GM23248 (cell line): ENCODE measurements at regions not wholly inside any gene's neighbourhood (a gene's known extent, or its start where the extent isn't known, plus 50 kb on each side); places are given as distances from the start of the nearest gene placed in this dataset.

Experiments
- DNase-seq: peaks from one replicate; pipeline ENCODE4 v3.0.0-alpha.2; 2015
- H2AFZ ChIP-seq: fragments of 200-600 bp; sonication (generic); 2 replicates; pipeline ENCODE4 v1.6.1; 2016; ENCODE audit warnings: antibody characterized with exemption
- H3F3A ChIP-seq: fragments of 200-600 bp; sonication (generic); 2 replicates; pipeline ENCODE4 v1.6.1; 2016; ENCODE audit warnings: mild to moderate bottlenecking, antibody characterized with exemption, mixed run types; ENCODE audit not compliant: insufficient read depth
- H3K27ac ChIP-seq: fragments of 200-600 bp; sonication (generic); 2 replicates; pipeline ENCODE4 v1.5.1; 2016; ENCODE audit warnings: mild to moderate bottlenecking
- H3K27me3 ChIP-seq: fragments of 200-600 bp; sonication (generic); replicated peaks from 2 replicates; pipeline ENCODE4 v1.6.1; 2016; ENCODE audit warnings: mild to moderate bottlenecking; ENCODE audit not compliant: insufficient read depth
- H3K36me3 ChIP-seq: fragments of 200-600 bp; sonication (generic); 2 replicates; pipeline ENCODE4 v1.6.1; 2016; ENCODE audit warnings: low read depth, mild to moderate bottlenecking
- H3K4me1 ChIP-seq: fragments of 200-600 bp; sonication (generic); 2 replicates; pipeline ENCODE4 v1.6.1; 2016; ENCODE audit warnings: mild to moderate bottlenecking; ENCODE audit not compliant: insufficient read depth
- H3K4me2 ChIP-seq: fragments of 200-600 bp; sonication (generic); one replicate; pipeline ENCODE4 v1.6.1; 2016; ENCODE audit warnings: mild to moderate bottlenecking; ENCODE audit not compliant: unreplicated experiment
- H3K4me3 ChIP-seq: fragments of 200-600 bp; sonication (generic); 2 replicates; pipeline ENCODE4 v1.5.1; 2016; ENCODE audit warnings: mild to moderate bottlenecking
- H3K79me2 ChIP-seq: fragments of 200-600 bp; sonication (generic); 2 replicates; pipeline ENCODE4 v1.6.1; 2016; ENCODE audit warnings: mild to moderate bottlenecking; ENCODE audit not compliant: insufficient read depth
- H3K9ac ChIP-seq: fragments of 200-600 bp; sonication (generic); 2 replicates; pipeline ENCODE4 v1.6.1; 2016; ENCODE audit warnings: mild to moderate bottlenecking
- H3K9me2 ChIP-seq: fragments of 200-600 bp; sonication (generic); 2 replicates; pipeline ENCODE4 v1.6.1; 2016; ENCODE audit warnings: mixed run types, mild to moderate bottlenecking, moderate library complexity; ENCODE audit not compliant: insufficient read depth
- H3K9me3 ChIP-seq: fragments of 200-600 bp; sonication (generic); one replicate; pipeline ENCODE4 v1.6.1; 2017; ENCODE audit warnings: low read depth
- H4K20me1 ChIP-seq: fragments of 200-600 bp; sonication (generic); 2 replicates; pipeline ENCODE4 v1.6.0; 2016; ENCODE audit not compliant: insufficient read depth
- EZH2 ChIP-seq: fragments of 200-600 bp; sonication (generic); IDR thresholded peaks from 2 replicates; pipeline ENCODE4 v1.6.1; 2018; ENCODE audit warnings: antibody characterized with exemption, mild to moderate bottlenecking; ENCODE audit not compliant: insufficient read depth, poor library complexity, severe bottlenecking
- EZH2phosphoT487 ChIP-seq: fragments of 200-600 bp; sonication (generic); IDR thresholded peaks from 2 replicates; pipeline ENCODE4 v1.6.1; 2018; ENCODE audit warnings: antibody characterized with exemption, moderate library complexity, mild to moderate bottlenecking, low read depth; ENCODE audit not compliant: insufficient read depth
- WGBS, 2 experiments: methylation state at CpG; one replicate each; pipeline ENCODE4 v1.1.6; 2015 to 2017; ENCODE audit warnings: low lambda C conversion rate in 2 of 2, low coverage in 1 of 2; ENCODE audit errors: missing lambda C conversion rate in 2 of 2; 5-methylcytosine and 5-hydroxymethylcytosine counted together
- in situ Hi-C: fragments of 300-500 bp; cut with MboI; formaldehyde crosslinking; loops from 2 replicates; pipeline ENCODE4 v1.15.0; 2020

DNA sequence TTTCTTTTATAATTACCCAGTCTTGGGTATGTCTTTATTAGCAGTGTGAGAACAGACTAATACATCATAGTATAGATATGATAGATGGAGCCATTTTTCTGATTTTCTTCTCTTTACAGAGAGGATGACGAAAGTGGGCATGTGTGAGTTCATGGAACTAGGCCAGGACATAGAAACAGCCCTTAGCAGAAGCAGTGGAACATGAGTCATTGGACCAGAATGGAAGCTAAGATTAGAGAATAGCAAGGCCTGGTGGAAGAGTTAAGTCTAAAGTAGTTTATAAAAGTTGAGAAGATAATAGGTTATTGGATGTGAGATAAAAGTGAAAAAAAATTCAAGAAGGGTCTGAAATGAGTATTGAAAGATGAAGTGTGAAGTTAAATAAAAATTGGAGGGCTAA is 97.0 kb upstream of the MPPED2 start:
- in situ Hi-C loops: no loop called here
- peak; percentile 19 for DNase-seq
- no peak overlapping the region for H3K4me2 ChIP-seq

DNA sequence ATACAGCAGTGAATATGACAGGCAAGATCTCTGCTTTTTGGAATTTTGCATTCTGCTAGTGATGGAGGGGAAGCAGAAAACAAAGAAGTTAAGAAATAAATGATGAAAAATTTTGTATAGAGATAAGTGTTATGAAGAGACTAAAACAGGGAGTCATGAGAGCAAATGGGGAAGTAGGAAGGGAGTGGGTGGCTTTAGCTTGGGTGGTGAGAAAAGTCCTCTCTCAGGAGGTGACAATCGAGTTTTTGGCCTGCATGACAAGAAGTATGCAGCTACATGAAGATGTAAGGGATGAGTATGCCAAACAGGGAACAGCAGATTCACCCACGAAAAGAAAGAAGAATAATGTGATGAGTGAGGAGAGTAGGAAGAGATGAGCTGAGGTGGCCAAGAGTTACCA is 80.7 kb upstream of the MPPED2 start:
- no peak overlapping the region for H3K27ac ChIP-seq
- no peaks in the 10 kb centered on the region for H4K20me1 ChIP-seq
- H3K9me2 ChIP-seq: no peaks in the 10 kb centered on the region
- no peak for DNase-seq
- H2AFZ ChIP-seq: no peak overlapping the region
- H3K9ac ChIP-seq: no peak overlapping the region
- no peak overlapping the region for H3K4me3 ChIP-seq
- H3K36me3 ChIP-seq: no peaks in the 10 kb centered on the region
- no peaks in the 10 kb centered on the region for H3K4me1 ChIP-seq
- H3K9me3 ChIP-seq: no peaks in the 10 kb centered on the region
- WGBS, 2 experiments: 0 to 3% methylated on average over 2 of the region's 2 CpGs
- no peak for TF ChIP-seq EZH2phosphoT487
- TF ChIP-seq EZH2: no peak
- H3K79me2 ChIP-seq: no peaks in the 10 kb centered on the region
- in situ Hi-C loops: no loop called here
- no peaks in the 10 kb centered on the region for H3F3A ChIP-seq
- H3K4me2 ChIP-seq: no peak overlapping the region
- H3K27me3 ChIP-seq: no peaks in the 10 kb centered on the region

More for the DNA sequence above, 97.0 kb upstream of the MPPED2 start:
- TF ChIP-seq EZH2phosphoT487 (no peak), EZH2 (no peak)
- WGBS, 2 experiments: 47 to 73% methylated on average over 1 of the region's 1 CpG
- Histone ChIP-seq H3K4me1 (no peaks in the 10 kb centered on the region), H4K20me1 (no peaks in the 10 kb centered on the region), H3K9ac (no peak overlapping the region), H3K9me2 (no peaks in the 10 kb centered on the region), H3F3A (no peaks in the 10 kb centered on the region), H2AFZ (no peak overlapping the region), H3K4me3 (no peak overlapping the region), H3K79me2 (no peaks in the 10 kb centered on the region), H3K36me3 (no peaks in the 10 kb centered on the region), H3K27me3 (no peaks in the 10 kb centered on the region), H3K27ac (no peak overlapping the region), H3K9me3 (no peaks in the 10 kb centered on the region)

GRCh38 chr11:30665067-30665466 is 78.9 kb upstream of the MPPED2 start:
- Histone ChIP-seq H3F3A (no peaks in the 10 kb centered on the region), H3K79me2 (no peaks in the 10 kb centered on the region), H3K9ac (no peak overlapping the region), H2AFZ (no peak overlapping the region), H3K27me3 (no peaks in the 10 kb centered on the region), H3K4me2 (no peak overlapping the region), H3K9me3 (no peaks in the 10 kb centered on the region), H3K27ac (no peak overlapping the region), H3K4me1 (no peaks in the 10 kb centered on the region), H3K4me3 (no peak overlapping the region), H3K9me2 (no peaks in the 10 kb centered on the region), H4K20me1 (no peaks in the 10 kb centered on the region), H3K36me3 (no peaks in the 10 kb centered on the region)
- TF ChIP-seq EZH2phosphoT487 (no peak), EZH2 (no peak)
- 19 to 22% methylated on average over 5 of the region's 5 CpGs for WGBS, 2 experiments
- no peak for DNase-seq
- in situ Hi-C loops: no loop called here

DNA sequence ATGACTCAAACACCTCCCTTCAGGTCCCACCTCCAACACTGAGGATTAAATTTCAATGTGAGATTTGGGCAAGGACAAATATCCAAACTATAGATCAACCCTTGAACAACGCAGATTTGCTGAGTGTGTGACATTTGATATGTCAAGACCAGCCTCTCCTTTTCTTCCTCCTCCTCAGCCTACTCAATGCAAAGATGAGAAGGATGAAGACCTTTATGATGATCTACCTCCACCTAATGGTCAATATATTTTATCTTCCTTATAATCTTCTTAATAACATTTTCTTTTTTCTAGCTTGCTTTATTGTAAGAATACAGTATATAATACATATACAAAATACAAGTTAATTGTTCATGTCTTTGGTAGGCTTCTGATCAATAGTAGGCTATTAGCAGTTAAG is 67.5 kb upstream of the MPPED2 start:
- Histone ChIP-seq H2AFZ (no peak overlapping the region), H3K36me3 (no peaks in the 10 kb centered on the region), H3K27ac (no peak overlapping the region), H3K9me2 (no peaks in the 10 kb centered on the region), H3K9me3 (no peaks in the 10 kb centered on the region), H3K4me1 (no peaks in the 10 kb centered on the region), H3K4me2 (no peak overlapping the region), H3K79me2 (no peaks in the 10 kb centered on the region), H4K20me1 (no peaks in the 10 kb centered on the region), H3F3A (no peaks in the 10 kb centered on the region), H3K27me3 (no peaks in the 10 kb centered on the region), H3K4me3 (no peak overlapping the region), H3K9ac (no peak overlapping the region)
- 0 to 7% methylated on average over 1 of the region's 1 CpG for WGBS, 2 experiments
- in situ Hi-C loops: no loop called here
- no peak for DNase-seq
- TF ChIP-seq EZH2phosphoT487 (no peak), EZH2 (no peak)

DNA sequence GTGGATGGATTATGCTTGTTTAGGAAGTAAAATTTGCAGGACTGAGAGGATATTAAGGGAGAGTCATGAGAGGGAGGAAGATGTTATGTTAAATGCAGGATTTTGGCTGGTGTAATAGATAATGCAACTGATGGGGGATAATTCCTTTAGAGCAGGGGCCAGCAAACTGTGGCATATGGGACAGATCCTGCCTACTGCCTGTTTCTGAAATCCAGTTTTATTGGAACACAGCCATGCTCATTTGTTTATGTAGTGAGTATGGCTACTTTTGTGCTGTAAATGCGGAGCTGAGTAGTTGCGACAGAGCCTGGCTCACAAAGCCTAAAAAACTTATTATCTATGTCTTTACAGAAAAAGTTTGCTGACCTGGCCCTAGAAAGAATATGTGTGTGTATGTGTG is 66.6 kb upstream of the MPPED2 start:
- H3K4me1 ChIP-seq: no peaks in the 10 kb centered on the region
- DNase-seq: no peak
- H3K4me3 ChIP-seq: no peak overlapping the region
- no peaks in the 10 kb centered on the region for H4K20me1 ChIP-seq
- no peaks in the 10 kb centered on the region for H3F3A ChIP-seq
- no peak overlapping the region for H2AFZ ChIP-seq
- H3K36me3 ChIP-seq: no peaks in the 10 kb centered on the region
- no peaks in the 10 kb centered on the region for H3K9me2 ChIP-seq
- TF ChIP-seq EZH2phosphoT487: no peak
- TF ChIP-seq EZH2: no peak
- 86 to 94% methylated on average over 2 of the region's 2 CpGs for WGBS, 2 experiments
- no peak overlapping the region for H3K9ac ChIP-seq
- no peaks in the 10 kb centered on the region for H3K9me3 ChIP-seq
- in situ Hi-C loops: no loop called here
- H3K27ac ChIP-seq: no peak overlapping the region
- H3K79me2 ChIP-seq: no peaks in the 10 kb centered on the region
- no peaks in the 10 kb centered on the region for H3K27me3 ChIP-seq
- no peak overlapping the region for H3K4me2 ChIP-seq
